HG03469 (cell line): ENCODE measurements at regions not wholly inside any gene's neighbourhood (a gene's known extent, or its start where the extent isn't known, plus 50 kb on each side); places are given as distances from the start of the nearest gene placed in this dataset.

Experiments
- ATAC-seq: cut with Tn5 transposase; IDR thresholded peaks from one replicate; pipeline ENCODE4 v1.9.1; 2021; ENCODE audit warnings: mild to moderate bottlenecking, moderate library complexity, moderate number of reproducible peaks; ENCODE audit not compliant: unreplicated experiment

DNA sequence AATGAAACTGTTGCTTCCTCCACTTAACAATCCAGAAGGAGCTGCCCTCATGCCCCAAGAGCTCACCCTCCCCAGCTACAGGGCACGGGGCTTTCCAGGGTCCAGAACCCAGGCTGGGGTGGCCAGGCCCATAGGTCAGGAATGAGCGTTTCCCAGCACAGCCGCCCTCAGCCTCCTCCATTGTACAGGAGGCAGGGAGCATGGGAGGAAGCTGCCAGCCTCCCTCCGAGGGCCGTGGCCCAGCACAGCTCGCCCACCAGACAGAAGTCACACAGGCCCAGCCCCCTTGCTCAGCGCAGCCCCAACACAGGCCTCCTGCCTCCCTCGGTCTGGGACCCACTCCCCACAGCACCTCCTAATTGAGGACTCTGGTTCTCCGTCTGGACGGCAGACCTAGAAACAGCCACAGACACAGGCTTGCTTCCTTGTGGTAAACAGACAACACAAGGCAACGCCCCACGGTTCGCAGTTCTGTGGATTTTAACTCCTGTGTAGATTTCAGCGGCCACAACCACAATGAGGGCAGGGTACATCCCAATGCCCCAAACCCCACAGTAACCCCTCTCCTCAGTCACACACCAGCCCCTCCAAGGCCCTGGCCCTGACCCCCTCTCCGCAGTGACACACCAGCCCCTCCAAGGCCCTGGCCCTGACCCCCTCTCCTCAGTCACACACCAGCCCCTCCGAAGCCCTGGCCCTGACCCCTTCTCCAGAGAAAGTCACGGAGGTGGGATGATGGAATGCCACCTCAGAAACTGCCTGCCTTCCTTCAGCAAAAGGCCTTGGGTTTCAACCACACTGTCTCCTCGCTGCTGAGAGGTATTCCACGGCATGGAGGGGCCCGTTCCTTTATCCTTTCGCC is 173.5 kb downstream of the DLL1 start:
- ATAC-seq = no peak

DNA sequence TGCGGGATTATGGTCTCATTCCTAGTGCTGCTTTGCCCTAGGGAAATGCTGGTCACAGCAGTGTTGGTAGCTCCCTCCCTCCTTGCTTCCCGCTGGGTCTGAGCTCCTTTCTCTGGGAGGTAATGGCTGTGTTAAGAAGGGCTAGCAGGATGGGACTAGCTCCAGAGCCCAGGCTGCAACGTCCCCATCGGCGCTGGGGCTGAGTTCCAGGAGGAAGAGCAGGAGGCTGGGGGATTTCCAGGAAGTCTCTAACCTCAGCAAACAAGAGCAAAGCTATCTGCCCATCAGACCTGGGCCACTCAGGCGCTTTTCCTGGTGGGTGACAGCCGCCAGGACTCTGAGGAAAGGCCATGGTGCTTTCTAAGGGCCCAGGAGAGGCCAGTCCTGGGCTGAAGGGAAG is 174.2 kb downstream of the DLL1 start:
- ATAC-seq = no peak

DNA sequence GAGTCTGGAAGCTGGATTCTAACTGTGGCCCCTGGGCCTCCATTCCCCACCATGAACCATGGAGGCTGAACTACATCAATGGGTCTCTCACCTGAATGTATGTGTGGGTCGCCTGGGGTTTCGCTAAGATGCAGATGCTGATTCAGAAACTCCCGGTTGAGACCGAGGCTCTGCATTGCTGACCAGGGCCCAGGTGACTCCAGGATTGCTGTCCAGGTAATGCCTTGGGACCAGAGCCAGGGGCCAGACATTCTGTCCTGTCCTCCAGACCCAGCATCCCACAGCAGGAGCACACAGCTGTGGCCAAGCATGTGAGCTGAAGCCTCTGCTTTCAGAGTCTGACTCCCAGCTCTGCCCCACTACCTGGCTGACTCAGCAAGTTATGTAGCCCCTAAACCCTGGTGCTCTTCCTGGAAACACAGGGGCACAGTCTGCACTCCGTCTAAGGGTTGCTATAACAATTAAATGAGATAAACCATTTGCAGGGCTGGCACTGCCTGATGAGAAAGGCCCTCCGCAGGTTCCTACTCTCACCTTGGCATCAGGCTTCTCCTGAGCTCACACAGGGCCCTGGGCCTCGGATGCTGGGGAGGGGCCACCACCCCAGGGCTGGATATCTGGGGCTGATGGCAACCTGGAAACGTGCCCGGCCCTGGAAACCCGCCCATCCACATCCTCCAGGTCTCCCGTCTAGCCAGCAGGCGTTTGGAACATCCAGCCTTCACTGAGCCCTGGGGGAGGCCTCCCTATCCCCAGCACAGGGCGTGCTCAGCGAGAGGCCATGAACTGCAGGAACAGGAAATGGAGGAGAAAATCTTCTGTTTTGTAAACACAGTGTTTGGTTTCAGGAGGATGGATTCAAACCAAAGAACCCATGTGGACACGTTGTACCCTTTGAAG is 175.7 kb downstream of the DLL1 start:
- ATAC-seq = no peak

GRCh38 chr6:170114187-170114945 is 176.5 kb downstream of the DLL1 start:
- ATAC-seq = no peak

- ATAC-seq = no peak
Measured at GRCh38 chr6:170113141-170113540, 177.7 kb downstream of the DLL1 start.

DNA sequence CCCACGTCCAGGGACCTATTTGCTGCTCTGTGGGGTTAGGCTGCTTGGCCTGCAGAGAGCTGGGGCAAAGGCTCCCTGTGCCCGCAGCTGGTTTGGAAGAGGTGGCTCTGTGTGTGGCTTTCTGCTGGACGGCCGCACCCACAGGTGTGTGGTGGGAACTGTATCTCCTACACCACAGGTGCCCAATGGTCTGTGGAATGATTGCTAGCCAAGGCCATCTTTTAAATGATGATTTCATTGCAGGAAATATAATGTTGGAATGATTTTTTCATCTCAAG is 178.4 kb downstream of the DLL1 start:
- ATAC-seq = no peak

- no peak for ATAC-seq
Measured at GRCh38 chr6:170111816-170112582, 178.9 kb downstream of the DLL1 start.

- no peak for ATAC-seq
Measured at GRCh38 chr6:170111141-170111664, 179.7 kb downstream of the DLL1 start.

- ATAC-seq = no peak
Measured at GRCh38 chr6:170110201-170111140, 180.4 kb downstream of the DLL1 start.

GRCh38 chr6:170108890-170109587 is 181.8 kb downstream of the DLL1 start:
- ATAC-seq = no peak

- no peak for ATAC-seq
Measured at GRCh38 chr6:170108456-170108855, 182.4 kb downstream of the DLL1 start.

DNA sequence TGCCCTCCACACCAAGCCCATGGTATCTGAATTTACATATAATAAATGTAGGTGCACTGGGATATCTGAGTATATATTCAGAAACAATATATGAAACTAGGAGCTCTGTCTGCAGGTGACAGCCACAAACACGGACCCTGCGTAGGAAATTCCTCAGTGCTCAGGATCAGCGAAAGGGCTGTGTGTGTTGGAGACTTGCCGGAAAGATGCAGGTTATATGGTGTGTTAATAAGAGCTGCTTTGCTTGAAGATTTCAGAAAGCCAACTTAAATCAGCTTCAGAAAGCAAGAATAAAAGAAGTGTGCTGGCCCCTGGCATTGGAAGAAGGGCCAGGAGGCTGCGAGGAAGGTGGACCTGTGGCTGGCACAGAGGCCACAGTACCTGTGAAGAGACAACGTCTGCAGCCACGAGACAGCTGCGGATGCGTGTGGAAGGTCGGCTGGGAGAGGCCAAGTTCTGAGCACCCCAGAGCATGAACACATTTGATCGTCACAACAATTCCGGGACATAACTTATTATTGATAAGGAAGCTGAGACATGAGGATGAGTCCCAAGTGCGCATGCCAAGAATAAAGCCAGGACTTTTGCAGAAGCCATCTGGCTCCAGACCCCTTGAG is 183.2 kb downstream of the DLL1 start:
- no peak for ATAC-seq

DNA sequence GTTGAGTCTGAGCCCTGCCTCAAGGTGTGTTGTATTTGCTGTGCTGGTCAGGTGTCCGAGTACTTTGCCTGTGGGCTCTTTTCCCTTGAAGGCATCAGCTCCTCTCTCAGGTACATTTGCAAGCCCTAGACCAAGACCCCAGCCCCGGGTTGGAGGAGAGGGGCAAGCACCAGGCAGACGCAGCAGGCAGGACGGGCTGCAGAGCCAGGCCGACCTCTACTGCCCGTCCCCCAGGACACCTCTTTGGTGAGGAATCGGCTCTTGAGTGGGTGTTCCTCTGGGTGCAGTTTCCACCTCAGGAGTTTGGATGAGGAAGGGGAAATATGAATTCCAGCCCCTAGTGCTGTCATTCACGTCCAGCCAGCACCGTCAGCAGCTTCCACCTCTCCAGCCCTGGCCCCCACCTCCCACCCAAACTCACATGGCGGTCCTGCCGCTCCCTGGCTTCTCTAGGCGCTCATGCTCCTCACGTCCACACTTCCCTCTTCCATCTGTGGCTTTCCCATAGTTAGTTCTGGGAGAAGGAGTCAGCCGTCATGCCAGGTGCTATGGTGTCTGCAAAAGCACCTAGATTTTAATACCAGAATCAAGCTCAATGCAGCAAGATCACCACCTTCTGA is 183.9 kb downstream of the DLL1 start:
- no peak for ATAC-seq

GRCh38 chr6:170102582-170103481 is 188.0 kb downstream of the DLL1 start:
- ATAC-seq = no peak

GRCh38 chr6:170102038-170102437 is 188.8 kb downstream of the DLL1 start:
- no peak for ATAC-seq

DNA sequence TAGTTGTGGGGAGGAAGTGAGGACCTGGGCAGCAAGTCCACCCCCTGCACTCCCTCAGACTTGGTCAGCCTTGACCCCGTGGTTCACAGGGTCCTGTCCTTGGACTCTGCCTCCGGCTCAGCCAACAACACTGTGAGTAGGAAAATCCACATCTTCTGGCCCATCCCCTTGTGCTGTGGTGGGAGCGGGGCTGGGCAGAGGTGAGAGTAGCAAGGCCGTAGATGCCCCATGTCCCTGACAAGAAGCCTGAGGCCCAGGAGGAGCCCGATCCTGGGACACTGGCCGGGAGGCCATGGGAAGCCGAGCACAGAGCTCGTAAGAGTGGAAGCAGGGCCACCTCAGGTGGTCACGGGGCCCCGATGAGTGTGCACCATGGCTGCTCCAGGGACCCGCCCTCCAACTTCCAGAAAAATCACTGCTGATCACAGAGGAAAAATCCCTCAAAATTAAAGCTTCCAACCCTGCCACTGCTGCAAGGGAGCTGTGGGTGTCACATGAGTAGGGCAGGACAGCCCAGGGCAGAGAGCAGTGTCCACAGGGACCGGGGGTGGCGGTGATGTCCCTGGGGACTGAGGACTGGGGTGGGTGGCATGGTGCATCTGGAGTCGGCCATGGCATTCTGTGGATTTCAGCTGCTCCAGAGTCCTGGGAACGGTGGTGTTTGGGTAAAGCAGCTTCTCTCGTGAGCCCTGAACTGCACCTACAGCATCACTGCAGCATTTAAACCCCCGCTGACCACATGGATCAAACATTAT is 189.4 kb downstream of the DLL1 start:
- no peak for ATAC-seq
